ENCODE measurements at regions not wholly inside any gene's neighbourhood (a gene's known extent, or its start where the extent isn't known, plus 50 kb on each side); places are given as distances from the start of the nearest gene placed in this dataset.

DNA sequence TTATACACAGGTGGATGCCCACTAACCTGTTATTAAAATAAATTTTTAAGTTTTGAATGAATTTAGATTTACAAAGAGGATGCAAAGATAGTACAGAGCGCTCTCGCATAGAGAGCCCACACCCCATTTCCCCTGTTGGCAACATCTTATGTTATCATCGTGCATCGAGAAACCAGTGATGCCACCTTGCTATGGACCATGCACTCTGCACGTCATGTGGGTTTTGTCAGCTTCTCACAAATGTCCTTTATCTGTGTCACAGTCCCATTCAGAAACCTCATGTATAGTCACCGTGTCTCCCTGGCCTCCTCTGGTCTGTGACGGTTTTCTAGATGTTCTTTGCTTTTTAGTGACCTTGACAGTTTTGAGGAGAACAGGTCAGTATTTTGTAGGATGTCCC lies 60.0 kb downstream of the ING1 start:
- no peak overlapping the region for H3K27ac ChIP-seq (ENCODE audit: low read depth, low read length)
- H3K4me1 ChIP-seq (ENCODE audit: insufficient read depth, low read length) = no peaks in the 10 kb centered on the region
- H3K36me3 ChIP-seq (ENCODE audit: insufficient read depth, low read length) = no peaks in the 10 kb centered on the region
- H3K27me3 ChIP-seq (ENCODE audit: control insufficient read depth in 1 of 2, insufficient read depth in 2 of 2, low read length in 2 of 2) = no peaks in the 10 kb centered on the region
- H3K9ac ChIP-seq (ENCODE audit: low read length) = no peak overlapping the region
- no peaks in the 10 kb centered on the region for H3K9me3 ChIP-seq (ENCODE audit: low read length)
- H3K4me3 ChIP-seq (ENCODE audit: low read depth in 1 of 2, low read length in 2 of 2) = no peak overlapping the region

DNA sequence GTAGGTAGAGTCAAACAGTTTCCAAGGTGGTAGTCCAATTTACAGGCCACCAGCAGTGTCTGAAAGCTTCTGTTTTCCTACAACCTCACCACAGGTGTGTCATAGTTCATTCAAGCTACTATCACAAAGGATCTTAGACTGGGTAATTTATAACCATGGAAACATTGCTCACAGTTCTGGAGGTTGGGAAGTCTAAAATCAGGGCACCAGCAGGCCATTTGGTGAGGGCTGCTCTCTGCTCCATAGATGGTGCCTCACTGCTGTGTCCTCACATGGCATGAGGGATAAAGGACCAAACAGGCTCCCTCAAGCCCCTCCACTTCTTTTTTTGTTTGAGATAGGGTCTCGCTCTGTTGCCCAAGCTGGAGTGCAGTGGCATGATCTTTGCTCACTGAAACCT lies 60.6 kb downstream of the ING1 start:
- Histone ChIP-seq H3K27me3 (ENCODE audit: control insufficient read depth in 1 of 2, insufficient read depth in 2 of 2, low read length in 2 of 2) (no peaks in the 10 kb centered on the region), H3K4me1 (ENCODE audit: insufficient read depth, low read length) (no peaks in the 10 kb centered on the region), H3K9me3 (ENCODE audit: low read length) (no peaks in the 10 kb centered on the region), H3K36me3 (ENCODE audit: insufficient read depth, low read length) (no peaks in the 10 kb centered on the region), H3K4me3 (ENCODE audit: low read depth in 1 of 2, low read length in 2 of 2) (no peak overlapping the region), H3K9ac (ENCODE audit: low read length) (no peak overlapping the region), H3K27ac (ENCODE audit: low read depth, low read length) (no peak overlapping the region)

DNA sequence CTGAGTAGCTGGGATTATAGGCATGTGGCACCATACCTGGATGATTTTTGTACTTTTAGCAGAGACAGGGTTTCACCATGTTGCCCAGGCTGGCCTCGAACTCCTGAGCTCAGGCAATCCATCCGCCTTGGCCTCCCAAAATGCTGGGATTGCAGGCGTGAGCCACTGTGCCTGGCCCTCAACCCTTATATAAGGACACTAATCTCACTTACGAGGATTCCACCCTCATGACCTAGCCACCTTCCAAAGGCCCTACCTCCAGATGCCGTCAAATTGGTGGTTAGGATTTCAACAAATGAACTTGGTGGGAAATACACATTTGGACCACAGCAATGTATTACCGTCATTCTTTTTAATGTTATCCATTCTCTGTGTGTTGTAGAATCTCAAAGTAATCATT lies 61.0 kb downstream of the ING1 start:
- Histone ChIP-seq H3K27me3 (ENCODE audit: control insufficient read depth in 1 of 2, insufficient read depth in 2 of 2, low read length in 2 of 2) (no peaks in the 10 kb centered on the region), H3K9ac (ENCODE audit: low read length) (no peak overlapping the region), H3K36me3 (ENCODE audit: insufficient read depth, low read length) (no peaks in the 10 kb centered on the region), H3K4me3 (ENCODE audit: low read depth in 1 of 2, low read length in 2 of 2) (no peak overlapping the region), H3K9me3 (ENCODE audit: low read length) (no peaks in the 10 kb centered on the region), H3K27ac (ENCODE audit: low read depth, low read length) (no peak overlapping the region), H3K4me1 (ENCODE audit: insufficient read depth, low read length) (no peaks in the 10 kb centered on the region)

DNA sequence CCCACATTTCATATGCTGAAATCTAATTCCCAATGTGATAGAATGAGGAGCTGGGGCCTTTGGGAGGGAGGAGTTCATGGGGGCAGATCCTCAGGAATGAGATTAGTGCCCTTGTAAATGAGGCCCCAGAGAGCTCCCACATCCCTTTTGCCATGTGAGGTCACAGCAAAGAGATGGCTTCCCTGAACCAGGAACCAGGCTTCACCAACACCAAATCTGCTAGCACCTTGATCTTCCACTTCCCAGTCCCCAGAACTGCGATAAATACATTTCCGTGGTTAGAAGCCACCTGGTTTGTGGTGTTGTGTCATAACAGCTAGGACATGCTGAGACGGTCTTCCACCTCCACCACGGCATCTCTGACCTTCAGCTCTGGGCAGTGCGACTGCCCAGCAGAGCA lies 62.1 kb downstream of the ING1 start:
- Histone ChIP-seq H3K4me3 (ENCODE audit: low read depth in 1 of 2, low read length in 2 of 2) (no peak overlapping the region), H3K27ac (ENCODE audit: low read depth, low read length) (no peak overlapping the region), H3K9ac (ENCODE audit: low read length) (no peak overlapping the region), H3K27me3 (ENCODE audit: control insufficient read depth in 1 of 2, insufficient read depth in 2 of 2, low read length in 2 of 2) (no peaks in the 10 kb centered on the region), H3K36me3 (ENCODE audit: insufficient read depth, low read length) (no peaks in the 10 kb centered on the region), H3K4me1 (ENCODE audit: insufficient read depth, low read length) (no peaks in the 10 kb centered on the region), H3K9me3 (ENCODE audit: low read length) (no peaks in the 10 kb centered on the region)

DNA sequence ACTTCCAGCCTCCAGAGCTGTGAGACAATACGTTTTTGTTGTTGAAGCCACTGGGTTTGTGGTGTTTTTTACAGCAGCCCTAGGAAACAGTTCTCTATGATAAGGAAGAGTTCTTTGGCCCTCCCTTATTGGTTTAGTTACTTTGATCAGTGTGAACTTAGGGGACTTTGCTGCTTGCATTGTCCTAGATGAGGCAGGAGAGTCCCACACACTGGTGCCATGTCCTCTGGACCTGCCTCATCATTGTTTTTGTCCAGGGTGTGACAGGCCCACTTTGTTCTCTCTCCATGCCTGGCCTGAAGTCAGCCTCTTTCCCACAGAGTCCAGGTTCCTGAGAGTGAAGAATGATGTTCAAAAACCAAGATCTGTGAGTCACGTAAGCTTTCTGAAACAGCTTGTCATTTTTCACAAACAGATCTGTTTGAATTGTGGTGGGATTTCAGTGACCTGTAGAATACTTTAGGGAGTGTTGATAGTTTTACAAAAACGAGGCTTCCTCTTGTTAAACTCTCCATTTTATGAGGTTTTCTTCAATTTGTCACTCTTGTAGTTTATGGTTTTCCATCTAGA lies 63.8 kb downstream of the ING1 start:
- H3K9me3 ChIP-seq (ENCODE audit: low read length) = no peaks in the 10 kb centered on the region
- no peak overlapping the region for H3K9ac ChIP-seq (ENCODE audit: low read length)
- no peaks in the 10 kb centered on the region for H3K4me1 ChIP-seq (ENCODE audit: insufficient read depth, low read length)
- no peaks in the 10 kb centered on the region for H3K27me3 ChIP-seq (ENCODE audit: control insufficient read depth in 1 of 2, insufficient read depth in 2 of 2, low read length in 2 of 2)
- H3K36me3 ChIP-seq (ENCODE audit: insufficient read depth, low read length) = no peaks in the 10 kb centered on the region
- no peak overlapping the region for H3K4me3 ChIP-seq (ENCODE audit: low read depth in 1 of 2, low read length in 2 of 2)
- H3K27ac ChIP-seq (ENCODE audit: low read depth, low read length) = no peak overlapping the region

DNA sequence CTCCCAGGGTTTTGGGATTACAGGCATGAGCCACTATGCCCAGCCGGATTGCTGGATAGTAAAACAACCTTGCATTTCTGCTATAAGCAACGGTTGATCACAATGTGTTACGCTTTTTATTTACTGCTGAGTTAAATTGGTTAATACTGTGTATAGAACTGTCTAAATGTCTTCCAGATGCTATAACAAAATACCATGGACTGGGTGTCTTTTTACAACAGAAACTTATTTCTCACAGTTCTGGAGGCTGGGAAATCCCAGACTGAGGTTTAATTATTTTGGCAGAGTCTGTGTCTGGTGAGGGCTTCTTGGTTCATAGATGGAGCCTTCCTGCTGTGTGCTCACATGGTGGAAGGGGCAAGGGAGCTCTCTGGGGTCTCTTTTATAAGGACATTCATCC lies 65.5 kb downstream of the ING1 start:
- Histone ChIP-seq H3K4me1 (ENCODE audit: insufficient read depth, low read length) (no peaks in the 10 kb centered on the region), H3K27me3 (ENCODE audit: control insufficient read depth in 1 of 2, insufficient read depth in 2 of 2, low read length in 2 of 2) (no peaks in the 10 kb centered on the region), H3K27ac (ENCODE audit: low read depth, low read length) (no peak overlapping the region), H3K9ac (ENCODE audit: low read length) (no peak overlapping the region), H3K4me3 (ENCODE audit: low read depth in 1 of 2, low read length in 2 of 2) (no peak overlapping the region), H3K36me3 (ENCODE audit: insufficient read depth, low read length) (no peaks in the 10 kb centered on the region), H3K9me3 (ENCODE audit: low read length) (no peaks in the 10 kb centered on the region)

DNA sequence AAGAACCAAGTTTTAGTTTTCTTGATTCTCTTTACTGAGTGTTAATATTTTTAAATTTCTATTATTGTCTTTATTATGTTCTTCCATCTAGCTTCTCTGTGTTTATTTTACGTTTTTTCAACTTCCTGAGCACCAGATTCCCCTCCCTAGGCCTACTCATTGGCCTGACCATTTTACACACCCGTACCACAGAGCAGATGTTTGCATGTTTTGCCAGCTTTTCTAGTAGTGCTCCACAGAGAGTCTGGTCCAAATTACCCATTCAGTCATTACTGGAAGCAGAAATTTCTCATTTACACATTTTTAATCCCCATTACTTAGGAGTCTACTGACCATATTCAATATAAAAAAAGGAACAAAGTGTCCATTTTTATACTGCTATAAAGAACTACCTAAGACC lies 66.9 kb downstream of the ING1 start:
- Histone ChIP-seq H3K36me3 (ENCODE audit: insufficient read depth, low read length) (no peaks in the 10 kb centered on the region), H3K9ac (ENCODE audit: low read length) (no peak overlapping the region), H3K27me3 (ENCODE audit: control insufficient read depth in 1 of 2, insufficient read depth in 2 of 2, low read length in 2 of 2) (no peaks in the 10 kb centered on the region), H3K4me3 (ENCODE audit: low read depth in 1 of 2, low read length in 2 of 2) (no peak overlapping the region), H3K4me1 (ENCODE audit: insufficient read depth, low read length) (no peaks in the 10 kb centered on the region), H3K27ac (ENCODE audit: low read depth, low read length) (no peak overlapping the region), H3K9me3 (ENCODE audit: low read length) (no peaks in the 10 kb centered on the region)

DNA sequence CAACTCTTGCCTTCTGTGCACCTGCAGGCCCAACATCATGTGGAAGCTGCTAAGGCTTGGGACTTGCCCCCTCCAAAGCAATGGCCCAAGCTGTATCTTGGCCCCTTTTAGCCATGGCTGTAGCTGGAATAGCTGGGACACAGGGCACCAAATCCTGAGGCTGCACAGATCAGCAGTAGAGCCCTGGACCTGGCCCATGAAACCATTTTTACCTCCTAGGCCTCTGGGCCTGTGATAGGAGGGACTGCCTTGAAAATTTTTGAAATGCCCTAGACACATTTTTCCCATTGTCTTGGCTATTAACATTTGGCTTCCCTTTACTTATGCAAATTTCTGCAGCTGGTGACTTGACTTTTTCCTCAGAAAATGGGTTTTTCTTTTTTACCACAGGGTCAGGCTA lies 68.7 kb downstream of the ING1 start:
- Histone ChIP-seq H3K9ac (ENCODE audit: low read length) (no peak overlapping the region), H3K9me3 (ENCODE audit: low read length) (no peaks in the 10 kb centered on the region), H3K27ac (ENCODE audit: low read depth, low read length) (no peak overlapping the region), H3K4me3 (ENCODE audit: low read depth in 1 of 2, low read length in 2 of 2) (no peak overlapping the region), H3K36me3 (ENCODE audit: insufficient read depth, low read length) (no peaks in the 10 kb centered on the region), H3K4me1 (ENCODE audit: insufficient read depth, low read length) (no peaks in the 10 kb centered on the region), H3K27me3 (ENCODE audit: control insufficient read depth in 1 of 2, insufficient read depth in 2 of 2, low read length in 2 of 2) (no peaks in the 10 kb centered on the region)

DNA sequence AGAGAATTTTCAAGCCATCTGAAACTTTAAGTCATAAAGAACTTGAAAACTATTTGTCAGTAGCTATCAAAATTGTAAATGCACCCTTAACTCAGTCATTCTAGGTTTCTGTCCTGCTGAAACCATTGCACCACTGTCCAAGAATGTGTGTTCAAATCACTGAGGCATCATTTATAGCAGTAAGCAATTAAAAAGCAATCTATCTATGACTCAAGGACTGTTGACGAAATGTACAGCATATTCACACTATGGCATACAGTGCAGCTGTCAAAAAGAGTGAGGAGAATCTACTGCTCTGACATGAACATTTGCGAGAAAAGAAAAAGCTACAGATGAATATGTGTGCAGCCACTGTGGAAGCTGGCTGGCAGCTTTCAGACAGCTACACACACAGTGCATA lies 71.2 kb downstream of the ING1 start:
- no peaks in the 10 kb centered on the region for H3K27me3 ChIP-seq (ENCODE audit: control insufficient read depth in 1 of 2, insufficient read depth in 2 of 2, low read length in 2 of 2)
- H3K9me3 ChIP-seq (ENCODE audit: low read length) = no peaks in the 10 kb centered on the region
- no peak overlapping the region for H3K9ac ChIP-seq (ENCODE audit: low read length)
- no peak overlapping the region for H3K4me3 ChIP-seq (ENCODE audit: low read depth in 1 of 2, low read length in 2 of 2)
- no peaks in the 10 kb centered on the region for H3K36me3 ChIP-seq (ENCODE audit: insufficient read depth, low read length)
- H3K4me1 ChIP-seq (ENCODE audit: insufficient read depth, low read length) = no peaks in the 10 kb centered on the region
- no peak overlapping the region for H3K27ac ChIP-seq (ENCODE audit: low read depth, low read length)

DNA sequence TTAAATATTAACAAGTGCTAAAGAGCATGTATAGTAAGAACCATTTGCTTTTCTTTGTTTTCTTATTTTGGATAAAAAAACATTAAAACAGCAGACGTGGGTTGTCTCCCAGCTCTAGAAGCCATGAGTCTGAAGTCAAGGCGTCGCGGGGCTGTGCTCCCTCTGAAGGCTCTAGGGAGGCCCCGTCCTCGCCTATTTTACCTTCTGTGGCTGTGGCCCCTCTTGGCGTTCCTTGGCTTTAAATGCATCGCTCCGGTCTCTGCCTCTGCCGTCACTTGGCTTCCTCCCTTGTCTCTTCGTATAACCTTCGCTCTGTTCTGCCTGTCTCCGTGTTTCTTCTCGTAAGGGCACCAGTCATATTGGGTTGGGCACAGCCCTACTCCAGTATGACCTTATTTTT lies 75.3 kb downstream of the ING1 start:
- no peaks in the 10 kb centered on the region for H3K27me3 ChIP-seq (ENCODE audit: control insufficient read depth in 1 of 2, insufficient read depth in 2 of 2, low read length in 2 of 2)
- H3K4me1 ChIP-seq (ENCODE audit: insufficient read depth, low read length) = no peaks in the 10 kb centered on the region
- peaks cover 4% of the 10 kb centered on the region for H3K9me3 ChIP-seq (ENCODE audit: low read length)
- H3K36me3 ChIP-seq (ENCODE audit: insufficient read depth, low read length) = no peaks in the 10 kb centered on the region
- no peak overlapping the region for H3K27ac ChIP-seq (ENCODE audit: low read depth, low read length)
- no peak overlapping the region for H3K9ac ChIP-seq (ENCODE audit: low read length)
- no peak overlapping the region for H3K4me3 ChIP-seq (ENCODE audit: low read depth in 1 of 2, low read length in 2 of 2)

DNA sequence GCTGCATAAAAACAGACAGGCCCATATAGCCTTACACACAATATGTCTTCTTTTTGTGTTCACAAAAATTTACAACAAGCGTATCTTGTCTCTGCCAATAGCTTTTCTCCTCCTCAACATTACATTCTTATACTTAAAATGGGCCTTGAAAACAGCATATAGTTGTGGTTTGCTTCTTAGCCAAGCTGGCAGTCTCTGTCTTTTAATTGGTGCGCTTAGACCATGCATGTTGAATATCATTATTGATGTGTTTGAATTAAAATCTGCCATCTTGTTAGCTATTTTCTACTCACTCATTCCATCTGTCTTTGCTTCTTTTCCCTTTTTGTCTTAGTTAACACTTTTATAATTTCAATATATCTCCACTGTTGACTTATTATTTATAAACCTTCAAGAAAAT lies 76.4 kb downstream of the ING1 start:
- H3K27ac ChIP-seq (ENCODE audit: low read depth, low read length) = no peak overlapping the region
- H3K4me1 ChIP-seq (ENCODE audit: insufficient read depth, low read length) = no peaks in the 10 kb centered on the region
- H3K27me3 ChIP-seq (ENCODE audit: control insufficient read depth in 1 of 2, insufficient read depth in 2 of 2, low read length in 2 of 2) = no peaks in the 10 kb centered on the region
- no peak overlapping the region for H3K4me3 ChIP-seq (ENCODE audit: low read depth in 1 of 2, low read length in 2 of 2)
- peaks cover 4% of the 10 kb centered on the region for H3K9me3 ChIP-seq (ENCODE audit: low read length)
- no peaks in the 10 kb centered on the region for H3K36me3 ChIP-seq (ENCODE audit: insufficient read depth, low read length)
- no peak overlapping the region for H3K9ac ChIP-seq (ENCODE audit: low read length)

DNA sequence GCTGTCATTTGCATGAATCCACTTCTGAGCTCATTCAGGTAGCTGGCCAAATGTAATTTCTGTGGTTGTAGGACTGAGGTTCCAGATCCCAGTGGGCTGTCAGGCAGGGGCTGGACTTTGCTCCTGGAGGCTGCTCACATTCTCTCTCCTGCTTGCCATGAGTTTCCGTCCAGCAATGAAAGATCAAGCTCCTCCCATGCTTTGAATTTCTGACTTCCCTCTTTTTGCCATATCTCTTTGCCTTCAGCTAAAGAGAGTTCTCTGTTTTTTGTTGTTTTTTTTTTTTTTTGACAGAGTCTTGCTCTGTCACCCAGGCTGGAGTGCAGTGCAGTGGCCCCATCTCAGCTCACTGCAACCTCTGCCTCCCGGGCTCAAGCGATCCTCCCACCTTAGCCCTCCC lies 76.9 kb downstream of the ING1 start:
- Histone ChIP-seq H3K27me3 (ENCODE audit: control insufficient read depth in 1 of 2, insufficient read depth in 2 of 2, low read length in 2 of 2) (no peaks in the 10 kb centered on the region), H3K9me3 (ENCODE audit: low read length) (peaks cover 4% of the 10 kb centered on the region), H3K27ac (ENCODE audit: low read depth, low read length) (no peak overlapping the region), H3K9ac (ENCODE audit: low read length) (no peak overlapping the region), H3K36me3 (ENCODE audit: insufficient read depth, low read length) (no peaks in the 10 kb centered on the region), H3K4me1 (ENCODE audit: insufficient read depth, low read length) (no peaks in the 10 kb centered on the region), H3K4me3 (ENCODE audit: low read depth in 1 of 2, low read length in 2 of 2) (no peak overlapping the region)

Data from muscle layer of colon (tissue), 2 donors.